Activated T-cell treated with anti-CD3 and anti-CD28 coated beads, Interleukin-2, amount 50 U/mL, for 4 hours (primary cell): ENCODE measurements at regions not wholly inside any gene's neighbourhood (a gene's known extent, or its start where the extent isn't known, plus 50 kb on each side); places are given as distances from the start of the nearest gene placed in this dataset.

ENCODE experiments used
- ATAC-seq, 2 donors: fragments of 200-7000 bp; cut with Tn5 transposase; one replicate each; pipeline ENCODE4 v1.10.0; 2021
- DNase-seq: peaks from one replicate; pipeline ENCODE4 v3.0.0-alpha.2; 2020
- H3K27me3 Mint-ChIP-seq: one replicate; pipeline ENCODE4 v1.8.0; 2021; ENCODE audit warnings: low read depth, mixed read lengths
- H3K36me3 Mint-ChIP-seq: one replicate; pipeline ENCODE4 v1.8.0; 2022; ENCODE audit warnings: mixed read lengths; ENCODE audit not compliant: insufficient read depth
- H3K4me1 Mint-ChIP-seq: one replicate; pipeline ENCODE4 v1.8.0; 2021; ENCODE audit warnings: low read depth, mixed read lengths
- H3K4me3 Mint-ChIP-seq: one replicate; pipeline ENCODE4 v1.8.0; 2021; ENCODE audit warnings: mild to moderate bottlenecking, moderate library complexity, mixed read lengths
- H3K9me3 Mint-ChIP-seq: one replicate; pipeline ENCODE4 v1.8.0; 2021; ENCODE audit warnings: mixed read lengths

DNA sequence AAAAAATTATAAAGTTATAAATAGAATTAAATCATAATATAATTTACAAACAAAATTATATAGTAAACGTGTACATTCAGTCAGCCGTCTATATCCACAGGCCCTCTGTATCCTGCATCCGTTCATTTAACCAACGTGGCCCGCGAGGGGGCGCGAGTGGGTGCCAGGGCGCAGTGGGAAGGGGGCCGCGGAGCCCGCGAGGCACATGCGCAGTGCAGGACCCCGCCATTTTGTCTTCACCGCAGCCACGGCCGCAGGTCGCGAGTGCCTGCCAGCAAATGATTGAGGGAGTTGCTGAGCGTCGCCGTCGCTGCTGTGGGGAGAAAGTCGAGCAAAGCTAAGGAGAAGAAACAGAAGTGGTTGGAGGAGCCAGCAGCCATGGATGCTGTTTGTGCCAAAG is 53.4 kb upstream of the ECI2 start:
- Mint-ChIP-seq H3K4me1 (peaks cover 13% of the 10 kb centered on the region), H3K36me3 (no peaks in the 10 kb centered on the region), H3K9me3 (no peaks in the 10 kb centered on the region), H3K27me3 (peaks cover 2% of the 10 kb centered on the region), H3K4me3 (no peak overlapping the region)
- ATAC-seq = no peak
- no peak for DNase-seq

DNA sequence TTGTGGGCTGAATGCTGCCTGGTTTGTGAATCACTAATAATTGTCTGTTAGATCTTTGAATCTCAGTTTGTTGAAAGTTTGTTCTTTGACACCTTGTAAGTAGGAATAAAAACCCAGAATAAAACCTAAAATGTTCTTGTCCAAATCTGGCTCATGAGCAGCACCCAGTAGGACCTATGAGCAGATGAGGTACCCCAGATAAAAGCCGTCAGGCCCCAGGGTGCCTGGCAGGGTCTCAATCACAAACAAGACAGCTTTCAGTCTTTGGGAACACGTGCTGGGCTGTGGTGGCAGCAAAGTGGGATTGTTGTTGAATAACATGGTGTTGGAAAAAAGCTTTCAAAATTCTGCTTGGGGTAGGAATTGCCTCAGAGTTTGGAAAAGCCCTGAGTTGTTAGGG is 52.1 kb upstream of the ECI2 start:
- peaks cover 13% of the 10 kb centered on the region for H3K4me1 Mint-ChIP-seq
- no peaks in the 10 kb centered on the region for H3K9me3 Mint-ChIP-seq
- no peak for DNase-seq
- H3K4me3 Mint-ChIP-seq = no peak overlapping the region
- H3K27me3 Mint-ChIP-seq = peaks cover 2% of the 10 kb centered on the region
- no peak for ATAC-seq
- no peaks in the 10 kb centered on the region for H3K36me3 Mint-ChIP-seq

DNA sequence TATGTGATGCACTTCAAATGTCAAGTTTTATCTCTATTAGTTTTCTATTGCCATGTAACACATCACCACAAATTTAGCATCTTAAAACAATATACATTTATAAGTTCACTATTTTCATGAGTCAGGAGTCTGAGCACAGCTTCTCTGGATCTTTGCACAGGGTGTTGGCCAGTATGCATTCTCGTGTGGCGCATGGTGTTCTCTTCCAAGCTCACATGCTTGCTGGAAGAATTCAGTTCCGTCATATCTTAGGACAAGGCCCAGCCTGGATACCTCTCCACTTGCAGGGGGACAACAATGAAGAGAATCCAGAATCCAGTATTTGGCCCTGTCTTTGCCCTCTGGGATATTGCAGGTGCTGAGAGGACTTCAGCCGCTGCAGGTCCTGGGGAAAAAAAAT is 51.0 kb upstream of the ECI2 start:
- ATAC-seq = no peak
- H3K27me3 Mint-ChIP-seq = peaks cover 4% of the 10 kb centered on the region
- no peaks in the 10 kb centered on the region for H3K36me3 Mint-ChIP-seq
- DNase-seq = no peak
- peaks cover 13% of the 10 kb centered on the region for H3K4me1 Mint-ChIP-seq
- no peaks in the 10 kb centered on the region for H3K9me3 Mint-ChIP-seq
- no peak overlapping the region for H3K4me3 Mint-ChIP-seq

DNA sequence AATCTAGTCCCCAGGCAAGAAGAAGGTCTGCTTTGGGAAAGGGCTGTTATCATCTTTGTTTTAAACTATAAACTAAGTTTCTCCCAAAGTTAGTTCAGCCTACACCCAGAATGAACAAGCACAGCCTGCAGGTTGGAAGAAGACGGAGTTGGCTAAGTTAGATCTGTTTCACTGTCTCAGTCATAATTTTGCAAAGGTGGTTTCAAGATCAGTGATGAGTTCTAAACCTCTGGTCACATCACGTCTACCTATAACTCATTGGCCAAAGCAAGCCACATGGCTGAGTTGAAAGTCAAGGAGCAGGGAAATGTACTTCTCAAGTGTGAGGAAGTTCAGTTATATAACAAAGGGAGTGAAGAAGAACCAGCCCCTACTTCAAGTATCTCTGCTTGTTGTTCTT is 50.5 kb upstream of the ECI2 start:
- no peaks in the 10 kb centered on the region for H3K9me3 Mint-ChIP-seq
- DNase-seq (no peak), ATAC-seq (peak; percentile 65 to 73)
- H3K36me3 Mint-ChIP-seq = no peaks in the 10 kb centered on the region
- H3K4me1 Mint-ChIP-seq = peaks cover 13% of the 10 kb centered on the region
- no peak overlapping the region for H3K4me3 Mint-ChIP-seq
- H3K27me3 Mint-ChIP-seq = peaks cover 4% of the 10 kb centered on the region

DNA sequence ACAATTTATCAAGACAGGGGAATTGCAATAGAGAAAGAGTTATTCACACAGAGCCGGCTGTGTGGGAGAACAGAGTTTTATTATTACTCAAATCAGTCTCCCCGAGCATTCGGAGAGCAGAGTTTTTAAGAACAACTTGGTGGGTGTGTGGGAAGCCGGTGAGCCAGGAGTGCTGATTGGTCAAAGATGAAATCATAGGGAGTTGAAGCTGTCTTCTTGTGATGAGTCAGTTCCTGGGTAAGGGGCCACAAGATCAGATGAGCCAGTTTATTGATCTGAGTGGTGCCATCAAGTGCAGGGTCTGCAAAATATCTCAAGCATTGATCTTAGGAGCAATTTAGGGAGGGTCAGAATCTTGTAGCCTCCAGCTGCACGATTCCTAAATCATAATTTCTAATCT is 50.0 kb upstream of the ECI2 start:
- no peak for DNase-seq
- Mint-ChIP-seq H3K36me3 (no peaks in the 10 kb centered on the region), H3K9me3 (no peaks in the 10 kb centered on the region), H3K4me1 (peaks cover 13% of the 10 kb centered on the region), H3K4me3 (no peak overlapping the region), H3K27me3 (peaks cover 4% of the 10 kb centered on the region)
- peak; percentile 65 to 85 for ATAC-seq
